Muscle of leg (tissue), 3 donors: ENCODE measurements at regions not wholly inside any gene's neighbourhood (a gene's known extent, or its start where the extent isn't known, plus 50 kb on each side); places are given as distances from the start of the nearest gene placed in this dataset.

Experiments
- DNase-seq: peaks from one replicate; pipeline ENCODE4 v3.0.0; 2013
- H3K27ac ChIP-seq: one replicate; pipeline ENCODE4 v1.5.1; 2013; ENCODE audit warnings: mild to moderate bottlenecking, low read length, control low read depth
- H3K27me3 ChIP-seq: one replicate; pipeline ENCODE4 v1.6.1; 2013; ENCODE audit warnings: low read length; ENCODE audit not compliant: control insufficient read depth, insufficient read depth
- H3K36me3 ChIP-seq: one replicate; pipeline ENCODE4 v1.6.1; 2013; ENCODE audit warnings: low read length; ENCODE audit not compliant: control insufficient read depth, insufficient read depth
- H3K4me1 ChIP-seq: one replicate; pipeline ENCODE4 v1.6.1; 2013; ENCODE audit warnings: low read length; ENCODE audit not compliant: control insufficient read depth, insufficient read depth
- H3K4me3 ChIP-seq: one replicate; pipeline ENCODE4 v1.5.1; 2013; ENCODE audit warnings: low read length, control low read depth
- H3K9me3 ChIP-seq: replicated peaks from 2 replicates; pipeline ENCODE4 v1.6.1; 2013; ENCODE audit warnings: low read depth, low read length; ENCODE audit not compliant: control insufficient read depth
- WGBS: methylation state at CpG from one replicate; pipeline ENCODE4 v1.1.5; 2013; ENCODE audit warnings: missing lambda C conversion rate; ENCODE audit not compliant: insufficient coverage; 5-methylcytosine and 5-hydroxymethylcytosine counted together

DNA sequence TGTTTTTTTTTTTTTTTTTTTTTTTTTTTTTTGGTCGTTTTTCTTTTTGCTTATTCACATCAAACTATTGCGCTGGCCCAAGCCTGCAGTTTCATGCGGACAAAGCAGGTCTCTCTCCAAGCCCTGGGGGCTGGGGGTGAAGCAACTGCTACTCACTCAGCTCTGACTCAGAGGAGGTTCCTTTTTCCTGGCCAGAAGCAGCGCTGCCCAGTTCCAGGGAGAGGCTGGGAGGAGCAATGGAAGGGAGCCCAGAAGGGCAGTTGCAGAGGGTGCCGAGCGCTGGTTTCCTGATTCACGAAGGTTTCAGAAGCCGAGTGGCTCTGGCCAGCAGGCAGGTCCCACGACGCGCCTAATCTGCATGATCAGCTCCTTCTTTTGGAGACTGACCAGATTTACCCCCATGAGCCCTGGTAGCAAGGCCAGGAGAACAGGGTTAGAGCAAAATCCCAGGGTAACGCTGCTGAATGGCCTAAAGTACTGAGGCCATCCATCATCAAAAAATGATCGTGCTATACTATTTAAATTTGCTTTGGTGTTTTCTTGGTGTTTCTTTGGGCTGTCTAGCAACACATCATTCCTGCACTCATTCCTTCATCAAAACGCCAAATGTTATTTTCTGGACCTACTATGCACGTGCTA lies 144.7 kb upstream of the SOX9 start:
- Histone ChIP-seq H3K27ac (peak overlapping the region; percentile 92), H3K4me3 (no peak overlapping the region), H3K4me1 (peaks cover 15% of the 10 kb centered on the region), H3K27me3 (no peaks in the 10 kb centered on the region), H3K36me3 (no peaks in the 10 kb centered on the region), H3K9me3 (no peaks in the 10 kb centered on the region)
- 12% methylated on average over 7 of the region's 15 CpGs for WGBS
- peak; percentile 96 for DNase-seq

DNA sequence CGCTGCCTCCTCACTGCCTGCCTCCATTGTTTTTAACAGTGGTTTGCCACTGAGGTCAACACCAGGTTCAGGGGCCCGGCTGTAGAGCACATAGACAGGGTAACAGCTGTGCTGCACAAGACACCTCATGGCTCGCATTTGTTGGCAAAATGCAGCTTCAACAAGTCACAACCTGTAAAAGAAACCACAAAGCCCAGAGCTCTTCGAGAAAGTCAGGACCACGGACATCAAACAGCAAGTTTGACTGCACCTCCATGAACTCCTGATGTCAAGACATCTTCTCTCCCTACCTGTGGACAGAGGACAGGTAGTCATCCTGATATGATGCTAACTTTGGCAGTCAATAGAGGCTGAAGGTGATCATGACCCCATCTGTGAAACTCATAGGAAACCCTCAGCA lies 142.4 kb upstream of the SOX9 start:
- Histone ChIP-seq H3K9me3 (no peaks in the 10 kb centered on the region), H3K27ac (no peak overlapping the region), H3K4me3 (no peak overlapping the region), H3K27me3 (no peaks in the 10 kb centered on the region), H3K4me1 (peaks cover 15% of the 10 kb centered on the region), H3K36me3 (no peaks in the 10 kb centered on the region)
- DNase-seq = no peak
- 88% methylated on average over 3 of the region's 5 CpGs for WGBS

DNA sequence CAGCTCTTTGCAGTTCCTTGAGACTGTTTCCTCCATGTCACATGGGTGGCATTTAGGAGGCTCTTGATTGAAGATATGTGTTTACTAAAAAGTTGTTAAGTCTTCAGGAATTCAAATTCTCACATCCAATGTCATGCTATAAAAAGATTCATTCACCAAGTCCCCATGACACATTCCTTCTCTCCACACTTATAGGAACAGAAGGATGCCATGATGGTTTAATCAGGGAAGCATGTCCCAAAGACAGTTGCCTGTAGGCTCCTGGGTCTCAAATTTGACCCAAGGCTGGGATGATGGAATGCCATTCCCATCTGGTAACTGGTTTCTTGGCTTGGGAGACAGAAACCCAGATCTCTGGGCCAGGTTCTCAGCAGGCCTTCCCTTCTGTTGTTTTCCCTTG lies 140.6 kb upstream of the SOX9 start:
- no peak for DNase-seq
- Histone ChIP-seq H3K27ac (no peak overlapping the region), H3K4me1 (peaks cover 9% of the 10 kb centered on the region), H3K36me3 (no peaks in the 10 kb centered on the region), H3K27me3 (no peaks in the 10 kb centered on the region), H3K4me3 (no peak overlapping the region), H3K9me3 (no peaks in the 10 kb centered on the region)

GRCh38 chr17:71983828-71984227 lies 137.0 kb upstream of the SOX9 start:
- Histone ChIP-seq H3K4me1 (peaks cover 4% of the 10 kb centered on the region), H3K27me3 (no peaks in the 10 kb centered on the region), H3K4me3 (no peak overlapping the region), H3K9me3 (no peaks in the 10 kb centered on the region), H3K27ac (no peak overlapping the region), H3K36me3 (no peaks in the 10 kb centered on the region)
- no peak for DNase-seq
- 75% methylated on average over 2 of the region's 3 CpGs for WGBS

DNA sequence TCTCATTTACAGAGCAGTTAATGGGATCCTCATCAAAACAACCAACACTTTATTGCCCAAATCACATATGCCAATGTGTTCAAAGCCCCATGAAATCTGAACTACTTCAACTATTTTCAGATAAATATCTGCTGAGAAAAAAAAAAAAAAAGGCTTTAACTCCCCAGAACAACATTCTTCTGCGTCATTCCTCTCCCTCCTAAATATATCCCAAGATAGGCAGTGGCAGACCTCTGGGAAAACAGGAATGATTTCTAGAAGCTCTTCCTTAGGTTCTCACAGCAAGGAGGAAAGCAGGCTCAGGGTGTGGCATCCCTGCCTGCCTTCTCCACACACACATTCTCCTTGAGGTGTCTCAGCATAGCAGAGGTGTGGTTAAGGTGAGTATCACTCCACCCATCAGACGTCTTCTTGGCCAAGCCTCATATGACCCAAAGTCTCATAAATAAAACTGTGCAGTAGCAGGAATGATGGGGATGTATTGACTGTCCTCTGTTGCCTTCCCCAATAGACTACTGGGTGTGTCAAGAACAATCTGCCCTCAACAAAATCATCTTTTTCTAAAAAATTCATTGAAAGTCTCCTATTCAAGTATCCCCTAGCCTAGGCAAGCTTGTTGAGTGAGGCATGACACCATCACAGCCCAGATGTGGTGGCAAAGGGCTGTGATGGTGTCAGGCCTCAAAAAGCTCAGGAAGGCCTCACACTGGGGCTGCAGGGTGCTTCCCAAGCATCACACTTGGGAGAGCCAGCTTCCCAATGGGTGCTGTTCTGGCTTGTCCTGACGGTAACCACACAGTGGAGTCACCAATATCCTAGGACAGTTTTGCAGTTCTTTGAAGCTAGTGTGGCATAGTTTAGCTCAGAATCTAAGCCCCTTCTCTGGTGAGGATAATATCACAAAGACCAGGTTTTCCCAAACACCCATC lies 135.4 kb upstream of the SOX9 start:
- H3K36me3 ChIP-seq = no peaks in the 10 kb centered on the region
- DNase-seq = no peak
- H3K4me1 ChIP-seq = peaks cover 4% of the 10 kb centered on the region
- H3K4me3 ChIP-seq = no peak overlapping the region
- no peaks in the 10 kb centered on the region for H3K9me3 ChIP-seq
- no peak overlapping the region for H3K27ac ChIP-seq
- WGBS = no CpG with 5 or more reads among the region's 3 CpGs
- no peaks in the 10 kb centered on the region for H3K27me3 ChIP-seq

- no CpG with 5 or more reads among the region's 1 CpG for WGBS
- H3K27me3 ChIP-seq = no peaks in the 10 kb centered on the region
- H3K36me3 ChIP-seq = no peaks in the 10 kb centered on the region
- no peak overlapping the region for H3K4me3 ChIP-seq
- peaks cover 4% of the 10 kb centered on the region for H3K4me1 ChIP-seq
- no peaks in the 10 kb centered on the region for H3K9me3 ChIP-seq
- no peak overlapping the region for H3K27ac ChIP-seq
- DNase-seq = no peak
Measured at GRCh38 chr17:71986886-71987285, 133.9 kb upstream of the SOX9 start.

DNA sequence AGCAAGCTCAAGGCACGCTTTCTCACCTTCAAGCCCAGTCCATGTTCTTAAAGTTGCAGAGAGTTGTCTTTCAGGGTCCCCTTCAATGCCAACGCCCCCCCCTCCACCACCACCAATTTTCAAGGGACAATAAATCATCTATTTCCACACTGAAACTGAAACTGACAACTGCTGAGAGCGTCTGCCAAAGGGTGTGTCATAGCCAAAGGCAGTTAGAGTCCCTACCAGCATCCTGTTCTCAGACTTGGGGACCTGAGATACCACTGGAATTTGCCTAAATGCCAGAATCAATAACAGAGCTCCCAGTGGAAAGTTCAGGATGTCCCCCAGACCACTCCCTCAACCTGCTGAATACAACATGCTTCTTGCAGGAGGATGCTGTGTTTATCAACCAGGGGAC lies 133.2 kb upstream of the SOX9 start:
- Histone ChIP-seq H3K27ac (no peak overlapping the region), H3K27me3 (no peaks in the 10 kb centered on the region), H3K9me3 (no peaks in the 10 kb centered on the region), H3K4me1 (peaks cover 4% of the 10 kb centered on the region), H3K36me3 (no peaks in the 10 kb centered on the region), H3K4me3 (no peak overlapping the region)
- peak; percentile 26 for DNase-seq
- WGBS = 37% methylated on average over 3 of the region's 3 CpGs

GRCh38 chr17:71989117-71989516 lies 131.7 kb upstream of the SOX9 start:
- no peak overlapping the region for H3K27ac ChIP-seq
- no peak for DNase-seq
- 70% methylated on average over 1 of the region's 2 CpGs for WGBS
- H3K36me3 ChIP-seq = no peaks in the 10 kb centered on the region
- H3K9me3 ChIP-seq = no peaks in the 10 kb centered on the region
- no peaks in the 10 kb centered on the region for H3K27me3 ChIP-seq
- H3K4me1 ChIP-seq = peaks cover 4% of the 10 kb centered on the region
- H3K4me3 ChIP-seq = no peak overlapping the region

- 96% methylated on average over 6 of the region's 8 CpGs for WGBS
- H3K36me3 ChIP-seq = no peaks in the 10 kb centered on the region
- H3K27me3 ChIP-seq = no peaks in the 10 kb centered on the region
- H3K27ac ChIP-seq = no peak overlapping the region
- no peak for DNase-seq
- no peak overlapping the region for H3K4me3 ChIP-seq
- no peaks in the 10 kb centered on the region for H3K4me1 ChIP-seq
- no peaks in the 10 kb centered on the region for H3K9me3 ChIP-seq
Measured at GRCh38 chr17:71993363-71993762, 127.5 kb upstream of the SOX9 start.

GRCh38 chr17:71995590-71995989 lies 125.2 kb upstream of the SOX9 start:
- DNase-seq = no peak
- H3K4me1 ChIP-seq = no peaks in the 10 kb centered on the region
- WGBS = no CpG with 5 or more reads among the region's 2 CpGs
- H3K36me3 ChIP-seq = no peaks in the 10 kb centered on the region
- H3K4me3 ChIP-seq = no peak overlapping the region
- no peak overlapping the region for H3K27ac ChIP-seq
- H3K9me3 ChIP-seq = no peaks in the 10 kb centered on the region
- H3K27me3 ChIP-seq = no peaks in the 10 kb centered on the region
